HEK293 (cell line): ENCODE measurements at regions not wholly inside any gene's neighbourhood (a gene's known extent, or its start where the extent isn't known, plus 50 kb on each side); places are given as distances from the start of the nearest gene placed in this dataset.

Experiments used
- CTCF ChIA-PET: fragments of 350-600 bp; formaldehyde crosslinking; extraction: SDS; loops from one replicate; lab custom pipeline; 2021; ENCODE audit warnings: antibody characterized with exemption; lab: Yijun Ruan, JAX
- POLR2A ChIA-PET: fragments of 300-600 bp; formaldehyde crosslinking; extraction: SDS; loops from one replicate; lab custom pipeline; 2020; ENCODE audit warnings: antibody characterized with exemption, inconsistent platforms; lab: Yijun Ruan, JAX
- H3K27ac ChIP-seq: fragments of 200-500 bp; sonication (Bioruptor generic); 2 replicates; pipeline ENCODE4 v1.5.1; 2014; ENCODE audit warnings: low read depth, low read length, control low read depth, inconsistent platforms; ENCODE audit errors: extremely low read depth
- H3K36me3 ChIP-seq, 2 experiments: fragments of 200-500 bp in 1 of 2; sonication (Bioruptor generic) in 1 of 2; 1 replicate in 1 of 2; 2 replicates in 1 of 2; pipeline ENCODE4 v1.5.1; 2014 to 2017; ENCODE audit warnings: inconsistent platforms in 2 of 2, low read length in 2 of 2; ENCODE audit not compliant: control insufficient read depth in 2 of 2, insufficient read depth in 1 of 2
- H3K4me1 ChIP-seq: fragments of 200-500 bp; sonication (Bioruptor generic); 2 replicates; pipeline ENCODE4 v1.5.1; 2014; ENCODE audit warnings: mild to moderate bottlenecking, low read length, inconsistent platforms; ENCODE audit not compliant: control insufficient read depth, insufficient read depth
- H3K4me3 ChIP-seq: 2 replicates; pipeline ENCODE4 v1.5.1; 2011; ENCODE audit warnings: low read depth, mild to moderate bottlenecking, control low read depth, low read length, moderate library complexity
- H3K9me3 ChIP-seq: fragments of 200-500 bp; sonication (Bioruptor generic); 2 replicates; pipeline ENCODE4 v1.5.1; 2014; ENCODE audit warnings: low read depth, low read length, inconsistent platforms; ENCODE audit not compliant: control insufficient read depth, insufficient read depth
- FEZF1 ChIP-seq: fragments of 450-650 bp; formaldehyde crosslinking; IDR thresholded peaks from 2 replicates; pipeline ENCODE4 v1.5.1; 2016; ENCODE audit warnings: missing biosample characterization, missing genetic modification characterization
- GLIS1 ChIP-seq: fragments of 450-650 bp; formaldehyde crosslinking; IDR thresholded peaks from 2 replicates; pipeline ENCODE4 v1.5.1; 2016; ENCODE audit warnings: missing biosample characterization, missing genetic modification characterization
- IKZF3 ChIP-seq: fragments of 450-650 bp; IDR thresholded peaks from 2 replicates; pipeline ENCODE4 v1.5.0; 2018; ENCODE audit warnings: missing biosample characterization, mild to moderate bottlenecking, missing genetic modification characterization, moderate library complexity
- KLF1 ChIP-seq: fragments of 450-650 bp; formaldehyde crosslinking; IDR thresholded peaks from 2 replicates; pipeline ENCODE4 v1.5.1; 2016; ENCODE audit warnings: missing biosample characterization, missing genetic modification characterization
- KLF8 ChIP-seq: fragments of 450-650 bp; formaldehyde crosslinking; IDR thresholded peaks from 2 replicates; pipeline ENCODE4 v1.5.1; 2016; ENCODE audit warnings: missing biosample characterization, missing genetic modification characterization
- MEIS1 ChIP-seq: sonication (generic); formaldehyde crosslinking; IDR thresholded peaks from 2 replicates; pipeline ENCODE4 v1.8.1; 2022; ENCODE audit warnings: missing genetic modification reagents, mild to moderate bottlenecking, borderline replicate concordance
- SP7 ChIP-seq: fragments of 450-650 bp; formaldehyde crosslinking; IDR thresholded peaks from 2 replicates; pipeline ENCODE4 v1.5.1; 2016; ENCODE audit warnings: missing biosample characterization, missing genetic modification characterization
- TSHZ1 ChIP-seq: fragments of 450-650 bp; formaldehyde crosslinking; IDR thresholded peaks from 2 replicates; pipeline ENCODE4 v1.5.1; 2016; ENCODE audit warnings: missing biosample characterization, missing genetic modification characterization, borderline replicate concordance
- YY2 ChIP-seq: fragments of 450-650 bp; formaldehyde crosslinking; IDR thresholded peaks from 2 replicates; pipeline ENCODE4 v1.5.1; 2016; ENCODE audit warnings: missing biosample characterization, missing genetic modification characterization
- ZBTB11 ChIP-seq: fragments of 450-650 bp; formaldehyde crosslinking; conservative IDR thresholded peaks from 2 replicates; pipeline ENCODE4 v1.5.1; 2016; ENCODE audit warnings: low read depth, missing biosample characterization, missing genetic modification characterization
- ZBTB20 ChIP-seq: fragments of 450-650 bp; formaldehyde crosslinking; IDR thresholded peaks from 2 replicates; pipeline ENCODE4 v1.5.1; 2016; ENCODE audit warnings: missing biosample characterization, missing genetic modification characterization
- ZFP69B ChIP-seq: fragments of 450-650 bp; formaldehyde crosslinking; IDR thresholded peaks from 2 replicates; pipeline ENCODE4 v1.5.1; 2016; ENCODE audit warnings: missing biosample characterization, missing genetic modification characterization
- ZIC2 ChIP-seq: fragments of 450-650 bp; formaldehyde crosslinking; IDR thresholded peaks from 2 replicates; pipeline ENCODE4 v1.5.1; 2016; ENCODE audit warnings: missing biosample characterization, missing genetic modification characterization
- ZNF10 ChIP-seq: fragments of 450-650 bp; formaldehyde crosslinking; IDR thresholded peaks from 2 replicates; pipeline ENCODE4 v1.5.1; 2017; ENCODE audit warnings: missing biosample characterization, missing genetic modification characterization
- ZNF18 ChIP-seq: fragments of 450-650 bp; formaldehyde crosslinking; IDR thresholded peaks from 2 replicates; pipeline ENCODE4 v1.5.1; 2016; ENCODE audit warnings: missing biosample characterization, missing genetic modification characterization
- ZNF366 ChIP-seq: fragments of 450-650 bp; formaldehyde crosslinking; conservative IDR thresholded peaks from 2 replicates; pipeline ENCODE4 v1.5.1; 2016; ENCODE audit warnings: missing biosample characterization, missing genetic modification characterization
- ZNF426 ChIP-seq: fragments of 450-650 bp; formaldehyde crosslinking; IDR thresholded peaks from 2 replicates; pipeline ENCODE4 v1.5.1; 2017; ENCODE audit warnings: missing biosample characterization, missing genetic modification characterization, mild to moderate bottlenecking, inconsistent platforms, moderate library complexity
- ZNF529 ChIP-seq: fragments of 450-650 bp; formaldehyde crosslinking; IDR thresholded peaks from 2 replicates; pipeline ENCODE4 v1.5.1; 2017; ENCODE audit warnings: missing genetic modification characterization, missing biosample characterization; ENCODE audit not compliant: insufficient replicate concordance
- ZNF561 ChIP-seq: fragments of 450-650 bp; IDR thresholded peaks from 2 replicates; pipeline ENCODE4 v1.5.1; 2018; ENCODE audit warnings: missing biosample characterization, missing genetic modification characterization, borderline replicate concordance
- ZNF580 ChIP-seq: fragments of 450-650 bp; formaldehyde crosslinking; IDR thresholded peaks from 2 replicates; pipeline ENCODE4 v1.5.1; 2016; ENCODE audit warnings: missing biosample characterization, missing genetic modification characterization
- ZNF600 ChIP-seq: fragments of 450-650 bp; formaldehyde crosslinking; IDR thresholded peaks from 2 replicates; pipeline ENCODE4 v1.5.1; 2016; ENCODE audit warnings: missing biosample characterization, missing genetic modification characterization
- ZNF621 ChIP-seq: fragments of 450-650 bp; formaldehyde crosslinking; IDR thresholded peaks from 2 replicates; pipeline ENCODE4 v1.5.1; 2017; ENCODE audit warnings: missing biosample characterization, missing genetic modification characterization
- ZNF837 ChIP-seq: fragments of 450-650 bp; formaldehyde crosslinking; IDR thresholded peaks from 2 replicates; pipeline ENCODE4 v1.5.1; 2016; ENCODE audit warnings: missing biosample characterization, missing genetic modification characterization
- ZSCAN16 ChIP-seq: fragments of 450-650 bp; formaldehyde crosslinking; IDR thresholded peaks from 2 replicates; pipeline ENCODE4 v1.5.1; 2016; ENCODE audit warnings: missing biosample characterization, missing genetic modification characterization
- ZXDB ChIP-seq: fragments of 450-650 bp; formaldehyde crosslinking; IDR thresholded peaks from 2 replicates; pipeline ENCODE4 v1.5.1; 2016; ENCODE audit warnings: missing biosample characterization, missing genetic modification characterization

GRCh38 chr20:51861726-51862466 lies 59.6 kb upstream of the SALL4 start:
- no peak overlapping the region for H3K27ac ChIP-seq

GRCh38 chr20:51860111-51860882 lies 58.0 kb upstream of the SALL4 start:
- H3K27ac ChIP-seq, result peak overlapping the region; percentile 84
- peaks cover 8% of the 10 kb centered on the region for H3K4me1 ChIP-seq
- ChIA-PET CTCF (interaction anchor here (0.6 kb wide), 1 partner anchor 96 kb away, joined by 4 read pairs; no protein-coding TSS in a partner anchor), POLR2A (no interaction called here)
- H3K4me3 ChIP-seq, result no peak overlapping the region
- H3K36me3 ChIP-seq, result no peaks in the 10 kb centered on the region
- H3K9me3 ChIP-seq, result no peaks in the 10 kb centered on the region
- TF ChIP-seq SP7 (tag by site-specific recombination), result peak; percentile 89
- TF ChIP-seq ZNF529 (tag by site-specific recombination), result no peak
- TF ChIP-seq ZSCAN16 (tag by site-specific recombination), result no peak
- TF ChIP-seq ZBTB11 (tag by site-specific recombination), result no peak
- TF ChIP-seq ZBTB20 (tag by site-specific recombination), result peak; percentile 91
- TF ChIP-seq MEIS1 (CRISPR knock-in tag), result no peak
- 0 out of 2 replicates have a peak, but pooled peaks have one; percentile 30 for TF ChIP-seq TSHZ1 (tag by site-specific recombination)
- TF ChIP-seq ZFP69B, result peak; percentile 58; the same call in 1 of the 2 replicates
- TF ChIP-seq ZNF426, result no peak
- peak; percentile 51; the same call in 1 of the 2 replicates for TF ChIP-seq KLF8 (tag by site-specific recombination)
- TF ChIP-seq ZNF10 (tag by site-specific recombination), result 0 out of 2 replicates have a peak, but pooled peaks have one; percentile 36
- peak; percentile 81 for TF ChIP-seq ZNF18 (tag by site-specific recombination)
- peak; percentile 75; the same call in 1 of the 2 replicates for TF ChIP-seq ZXDB
- no peak for TF ChIP-seq ZNF621 (tag by site-specific recombination)
- 0 out of 2 replicates have a peak, but pooled peaks have one; percentile 33 for TF ChIP-seq ZNF580 (tag by site-specific recombination)
- peak; percentile 83 for TF ChIP-seq FEZF1 (tag by site-specific recombination)
- peak; percentile 56; the same call in 1 of the 2 replicates for TF ChIP-seq ZNF366 (tag by site-specific recombination)
- no peak for TF ChIP-seq ZNF837 (tag by site-specific recombination)
- TF ChIP-seq GLIS1 (tag by site-specific recombination), result peak; percentile 58; the same call in 1 of the 2 replicates
- TF ChIP-seq ZNF600, result peak; percentile 61; the same call in 1 of the 2 replicates
- TF ChIP-seq IKZF3 (tag by site-specific recombination), result peak; percentile 66
- TF ChIP-seq ZNF561 (tag by site-specific recombination), result peak; percentile 88; the same call in 1 of the 2 replicates

More at GRCh38 chr20:51861726-51862466, 59.6 kb upstream of the SALL4 start:
- Histone ChIP-seq H3K4me3 (no peak overlapping the region), H3K36me3 (no peaks in the 10 kb centered on the region), H3K9me3 (no peaks in the 10 kb centered on the region), H3K4me1 (peaks cover 8% of the 10 kb centered on the region)
- TF ChIP-seq KLF1 (tag by site-specific recombination) (no peak), YY2 (tag by site-specific recombination) (peak; percentile 68; the same call in 1 of the 2 replicates), ZIC2 (tag by site-specific recombination) (0 out of 2 replicates have a peak, but pooled peaks have one; percentile 27), GLIS1 (tag by site-specific recombination) (peak; percentile 85)
- ChIA-PET CTCF (interaction anchor here (0.6 kb wide), 1 partner anchor 70 kb away, joined by 3 read pairs; no protein-coding TSS in a partner anchor), POLR2A (no interaction called here)
